HL-60/S4 (cell line): ENCODE measurements at regions not wholly inside any gene's neighbourhood (a gene's known extent, or its start where the extent isn't known, plus 50 kb on each side); places are given as distances from the start of the nearest gene placed in this dataset.

Experiments
- in situ Hi-C: fragments of 300-500 bp; cut with MboI; formaldehyde crosslinking; loops from 2 replicates; pipeline ENCODE4 v1.14.3; 2022; ENCODE audit warnings: low sequenced_read_pairs

- in situ Hi-C loops, result no loop called here
These were observed 80.7 kb upstream of the NABP1 start for GRCh38 chr2:191597186-191597751.

GRCh38 chr2:191598296-191598695 is 79.6 kb upstream of the NABP1 start:
- in situ Hi-C loops, result no loop called here

GRCh38 chr2:191601060-191601459 is 76.9 kb upstream of the NABP1 start:
- in situ Hi-C loops, result no loop called here

GRCh38 chr2:191604154-191604553 is 73.8 kb upstream of the NABP1 start:
- in situ Hi-C loops, result no loop called here

GRCh38 chr2:191607096-191607495 is 70.8 kb upstream of the NABP1 start:
- in situ Hi-C loops, result no loop called here

GRCh38 chr2:191610756-191611155 is 67.2 kb upstream of the NABP1 start:
- in situ Hi-C loops, result no loop called here

GRCh38 chr2:191611614-191612013 is 66.3 kb upstream of the NABP1 start:
- in situ Hi-C loops, result no loop called here

- in situ Hi-C loops, result no loop called here
These were observed 65.4 kb upstream of the NABP1 start for GRCh38 chr2:191612496-191612895.

GRCh38 chr2:191614759-191615158 is 63.2 kb upstream of the NABP1 start:
- in situ Hi-C loops, result no loop called here

GRCh38 chr2:191615596-191615995 is 62.3 kb upstream of the NABP1 start:
- in situ Hi-C loops, result no loop called here

GRCh38 chr2:191617575-191617974 is 60.4 kb upstream of the NABP1 start:
- in situ Hi-C loops, result no loop called here

- in situ Hi-C loops, result no loop called here
These were observed 59.7 kb upstream of the NABP1 start for GRCh38 chr2:191618046-191618780.

GRCh38 chr2:191618786-191619185 is 59.1 kb upstream of the NABP1 start:
- in situ Hi-C loops, result no loop called here

GRCh38 chr2:191620144-191620543 is 57.8 kb upstream of the NABP1 start:
- in situ Hi-C loops, result no loop called here

GRCh38 chr2:191622374-191623320 is 55.3 kb upstream of the NABP1 start:
- in situ Hi-C loops, result no loop called here

- in situ Hi-C loops, result no loop called here
These were observed 52.9 kb upstream of the NABP1 start for GRCh38 chr2:191625016-191625415.

GRCh38 chr2:191625446-191625845 is 52.5 kb upstream of the NABP1 start:
- in situ Hi-C loops, result no loop called here

- in situ Hi-C loops, result no loop called here
These were observed 51.3 kb upstream of the NABP1 start for GRCh38 chr2:191626497-191627151.

GRCh38 chr2:191627518-191627917 is 50.4 kb upstream of the NABP1 start:
- in situ Hi-C loops, result no loop called here
